ENCODE measurements at regions not wholly inside any gene's neighbourhood (a gene's known extent, or its start where the extent isn't known, plus 50 kb on each side); places are given as distances from the start of the nearest gene placed in this dataset.

- no peak for DNase-seq (ENCODE audit: low spot score, unreplicated experiment)
- H3K4me1 Mint-ChIP-seq (ENCODE audit: low read depth), result peaks cover 41% of the 10 kb centered on the region
Measured at GRCh38 chr13:73323615-73324014, 264.8 kb downstream of the KLF5 start.

GRCh38 chr13:73321043-73321442 lies 262.2 kb downstream of the KLF5 start:
- Mint-ChIP-seq H3K36me3 (ENCODE audit: insufficient read depth) (no peaks in the 10 kb centered on the region), H3K27me3 (no peaks in the 10 kb centered on the region), H3K4me1 (ENCODE audit: low read depth) (peaks cover 36% of the 10 kb centered on the region), H3K9me3 (ENCODE audit: low read depth) (peaks cover 14% of the 10 kb centered on the region), H3K4me3 (ENCODE audit: low read depth) (no peak overlapping the region), H3K27ac (no peak overlapping the region)
- TF ChIP-seq CTCF (IDR thresholded peaks at IDR 0.05; ENCODE audit: unreplicated experiment), result no peak
- no peak for DNase-seq (ENCODE audit: low spot score, unreplicated experiment)

More at GRCh38 chr13:73323615-73324014, 264.8 kb downstream of the KLF5 start:
- H3K4me3 Mint-ChIP-seq (ENCODE audit: low read depth), result no peak overlapping the region
- no peaks in the 10 kb centered on the region for H3K36me3 Mint-ChIP-seq (ENCODE audit: insufficient read depth)
- no peak for TF ChIP-seq CTCF (IDR thresholded peaks at IDR 0.05; ENCODE audit: unreplicated experiment)
- H3K9me3 Mint-ChIP-seq (ENCODE audit: low read depth), result peaks cover 11% of the 10 kb centered on the region
- H3K27ac Mint-ChIP-seq, result no peak overlapping the region
- H3K27me3 Mint-ChIP-seq, result no peaks in the 10 kb centered on the region

- H3K9me3 Mint-ChIP-seq (ENCODE audit: low read depth), result peaks cover 32% of the 10 kb centered on the region
- H3K4me3 Mint-ChIP-seq (ENCODE audit: low read depth), result no peak overlapping the region
- H3K36me3 Mint-ChIP-seq (ENCODE audit: insufficient read depth), result peaks cover 4% of the 10 kb centered on the region
Measured at GRCh38 chr13:73317140-73317539, 258.3 kb downstream of the KLF5 start.

GRCh38 chr13:73310366-73310765 lies 251.6 kb downstream of the KLF5 start:
- Mint-ChIP-seq H3K4me3 (ENCODE audit: low read depth) (no peak overlapping the region), H3K27me3 (no peaks in the 10 kb centered on the region), H3K9me3 (ENCODE audit: low read depth) (peaks cover 26% of the 10 kb centered on the region), H3K36me3 (ENCODE audit: insufficient read depth) (peaks cover 3% of the 10 kb centered on the region), H3K27ac (no peak overlapping the region), H3K4me1 (ENCODE audit: low read depth) (no peaks in the 10 kb centered on the region)
- DNase-seq (ENCODE audit: low spot score, unreplicated experiment), result no peak
- no peak for TF ChIP-seq CTCF (IDR thresholded peaks at IDR 0.05; ENCODE audit: unreplicated experiment)

More at GRCh38 chr13:73317140-73317539, 258.3 kb downstream of the KLF5 start:
- Mint-ChIP-seq H3K27ac (no peak overlapping the region), H3K4me1 (ENCODE audit: low read depth) (peaks cover 8% of the 10 kb centered on the region), H3K27me3 (no peaks in the 10 kb centered on the region)
- no peak for DNase-seq (ENCODE audit: low spot score, unreplicated experiment)
- TF ChIP-seq CTCF (IDR thresholded peaks at IDR 0.05; ENCODE audit: unreplicated experiment), result no peak

- H3K27me3 Mint-ChIP-seq, result no peaks in the 10 kb centered on the region
- H3K4me1 Mint-ChIP-seq (ENCODE audit: low read depth), result peaks cover 2% of the 10 kb centered on the region
- no peak for TF ChIP-seq CTCF (IDR thresholded peaks at IDR 0.05; ENCODE audit: unreplicated experiment)
- no peak for DNase-seq (ENCODE audit: low spot score, unreplicated experiment)
- H3K27ac Mint-ChIP-seq, result no peak overlapping the region
- no peaks in the 10 kb centered on the region for H3K36me3 Mint-ChIP-seq (ENCODE audit: insufficient read depth)
- H3K9me3 Mint-ChIP-seq (ENCODE audit: low read depth), result peaks cover 7% of the 10 kb centered on the region
- H3K4me3 Mint-ChIP-seq (ENCODE audit: low read depth), result no peak overlapping the region
Measured at GRCh38 chr13:73307481-73307880, 248.7 kb downstream of the KLF5 start.

All from progenitor cell of endocrine pancreas (in vitro differentiated cells).